GM21390 (cell line): ENCODE measurements at regions not wholly inside any gene's neighbourhood (a gene's known extent, or its start where the extent isn't known, plus 50 kb on each side); places are given as distances from the start of the nearest gene placed in this dataset.
"Not testable (repeated sequence)": the region's sequence is repeated elsewhere in the genome, so short reads cannot be mapped to it uniquely, and the experiment has no call there.

Experiments used
- ATAC-seq: cut with Tn5 transposase; IDR thresholded peaks from one replicate; pipeline ENCODE4 v1.9.1; 2021; ENCODE audit not compliant: unreplicated experiment

GRCh38 chr22:47422736-47423135 is 660.3 kb downstream of the TBC1D22A start:
- ATAC-seq: no peak

DNA sequence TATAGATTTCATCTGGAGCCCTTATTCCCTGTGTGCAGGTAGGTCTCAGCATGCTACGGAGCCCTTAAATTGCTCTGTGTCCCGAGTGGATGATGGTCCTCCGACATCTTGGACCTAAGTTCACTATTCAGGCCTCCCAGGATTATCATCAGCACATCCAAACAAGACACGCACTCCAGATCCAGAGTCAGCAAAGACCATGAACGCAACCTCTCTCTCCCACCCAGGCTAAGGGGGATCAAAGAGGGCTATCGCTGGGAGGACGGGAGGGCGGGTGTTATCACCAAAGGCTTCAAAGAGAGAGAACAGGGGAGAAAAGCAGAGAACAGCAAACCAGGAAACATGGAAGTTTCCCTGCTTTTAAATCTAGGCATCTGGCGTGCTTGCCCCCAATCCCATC is 659.4 kb downstream of the TBC1D22A start:
- ATAC-seq: no peak

DNA sequence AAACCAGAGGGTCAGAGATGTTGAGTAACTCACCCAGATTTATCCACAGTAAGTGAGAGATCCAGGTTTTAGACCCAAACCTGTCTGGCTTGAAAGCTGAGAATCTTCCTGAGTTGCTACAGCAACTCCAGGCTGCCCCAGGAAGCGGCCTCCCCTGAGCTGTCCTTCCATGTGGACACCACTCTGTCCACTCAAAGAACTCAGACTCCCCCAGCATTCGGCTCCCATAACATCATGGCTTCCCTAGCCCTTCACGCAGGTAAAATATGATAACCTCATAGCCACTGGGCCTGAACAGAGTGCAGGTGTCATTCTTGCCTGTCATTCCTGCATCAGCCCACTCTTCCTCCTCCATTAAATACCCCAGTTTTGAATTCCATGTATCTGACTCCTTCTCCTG is 657.8 kb downstream of the TBC1D22A start:
- no peak for ATAC-seq

GRCh38 chr22:47419239-47419638 is 656.8 kb downstream of the TBC1D22A start:
- ATAC-seq: no peak

GRCh38 chr22:47417699-47418098 is 655.2 kb downstream of the TBC1D22A start:
- no peak for ATAC-seq

DNA sequence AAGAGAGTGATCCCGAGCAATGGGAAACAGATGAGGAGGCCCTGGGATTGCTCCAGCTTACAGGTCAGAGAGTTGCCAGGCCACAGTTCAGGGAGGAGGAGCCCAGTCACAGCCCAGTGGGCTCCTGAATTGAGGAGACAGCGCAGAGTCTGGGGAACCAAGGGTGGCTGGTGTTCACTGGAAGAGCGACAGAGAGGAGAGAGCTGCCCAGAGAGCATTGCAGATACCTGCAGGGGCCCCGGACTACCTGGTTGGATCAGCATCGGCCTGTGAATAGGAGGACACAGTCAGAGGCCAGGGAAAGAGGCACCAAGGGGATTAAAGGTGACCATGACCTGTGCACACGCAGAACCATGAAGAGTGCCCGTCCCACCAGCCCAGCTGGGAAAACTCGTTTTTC is 648.6 kb downstream of the TBC1D22A start:
- no peak for ATAC-seq

GRCh38 chr22:47409539-47410275 is 647.3 kb downstream of the TBC1D22A start:
- ATAC-seq: no peak

GRCh38 chr22:47408409-47408808 is 646.0 kb downstream of the TBC1D22A start:
- no peak for ATAC-seq

DNA sequence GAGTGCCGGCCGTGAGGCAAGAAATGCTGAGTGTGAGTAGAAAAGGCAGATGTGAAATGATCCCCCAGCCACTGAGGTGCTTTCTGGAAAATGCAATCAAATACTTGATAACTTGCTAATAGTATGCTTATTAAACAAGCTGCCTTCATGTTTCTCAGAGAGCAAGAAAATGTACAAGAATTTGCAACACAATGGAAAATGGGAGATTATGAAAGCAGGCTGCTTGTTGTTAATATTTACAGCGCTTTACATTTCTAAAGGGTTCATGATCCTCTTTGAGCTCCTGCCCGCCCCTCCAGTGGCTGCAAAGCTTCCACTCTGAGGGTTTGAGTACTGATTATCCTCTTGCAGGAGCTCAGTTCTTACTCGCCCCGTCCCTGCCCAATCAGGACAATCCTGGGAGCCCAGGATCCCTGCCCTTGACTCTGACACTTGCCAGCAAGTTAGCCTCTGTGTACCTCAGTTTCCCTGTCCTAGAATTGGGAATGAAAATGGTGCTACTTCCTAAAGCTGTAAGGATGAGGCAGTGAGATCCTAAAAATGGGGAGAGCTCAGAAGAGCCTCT is 645.1 kb downstream of the TBC1D22A start:
- ATAC-seq: no peak

DNA sequence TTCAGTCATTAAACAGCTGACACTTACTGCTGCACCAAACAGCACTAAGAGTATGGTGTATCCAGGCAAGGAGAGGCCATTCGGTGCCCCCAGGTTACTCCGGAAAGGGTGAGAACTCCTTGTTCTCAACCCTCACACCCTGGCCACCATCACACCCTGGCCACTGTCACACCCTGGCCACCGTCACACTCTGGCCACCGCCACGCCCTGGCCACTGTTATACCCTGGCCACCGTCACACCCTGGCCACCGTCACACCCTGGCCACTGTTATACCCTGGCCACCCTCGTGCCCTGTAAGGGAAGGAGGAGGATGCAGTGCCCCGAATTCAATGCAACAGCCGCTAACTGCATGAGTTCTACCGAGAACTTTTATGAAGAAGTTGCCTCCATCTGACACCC is 644.4 kb downstream of the TBC1D22A start:
- ATAC-seq: no peak

DNA sequence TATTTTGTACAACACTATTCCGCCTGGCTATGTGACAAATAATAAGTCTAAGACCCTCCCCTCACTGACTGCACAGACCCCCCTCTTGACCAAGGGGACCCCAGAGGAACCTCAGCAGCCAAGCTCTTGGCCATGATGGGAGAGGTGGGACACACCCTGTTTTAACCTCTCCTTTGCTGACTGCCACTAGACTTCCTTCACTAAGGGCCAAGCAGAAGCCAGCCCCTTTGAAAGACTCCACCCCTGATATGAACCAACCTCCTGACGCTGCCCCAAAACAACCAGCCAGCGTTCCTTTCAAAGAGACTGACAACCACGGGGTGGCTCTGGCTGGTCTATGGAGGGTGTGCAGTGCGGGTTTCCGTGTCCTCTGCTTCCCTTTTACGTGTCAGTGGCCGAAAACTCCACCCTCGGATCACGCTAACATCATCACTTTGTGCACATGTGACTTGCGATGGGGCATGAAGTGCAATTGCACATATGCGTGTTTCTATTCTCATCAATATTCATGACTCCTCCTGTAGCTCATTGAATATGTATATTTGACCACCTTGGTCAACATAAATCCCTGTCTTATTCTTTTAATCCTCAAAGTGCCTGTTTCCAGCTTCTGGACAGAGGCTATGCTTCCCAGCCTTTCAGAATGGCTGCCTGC is 643.9 kb downstream of the TBC1D22A start:
- no peak for ATAC-seq

GRCh38 chr22:47405222-47405621 is 642.8 kb downstream of the TBC1D22A start:
- ATAC-seq: not testable (repeated sequence)

GRCh38 chr22:47402876-47403525 is 640.6 kb downstream of the TBC1D22A start:
- ATAC-seq: no peak

DNA sequence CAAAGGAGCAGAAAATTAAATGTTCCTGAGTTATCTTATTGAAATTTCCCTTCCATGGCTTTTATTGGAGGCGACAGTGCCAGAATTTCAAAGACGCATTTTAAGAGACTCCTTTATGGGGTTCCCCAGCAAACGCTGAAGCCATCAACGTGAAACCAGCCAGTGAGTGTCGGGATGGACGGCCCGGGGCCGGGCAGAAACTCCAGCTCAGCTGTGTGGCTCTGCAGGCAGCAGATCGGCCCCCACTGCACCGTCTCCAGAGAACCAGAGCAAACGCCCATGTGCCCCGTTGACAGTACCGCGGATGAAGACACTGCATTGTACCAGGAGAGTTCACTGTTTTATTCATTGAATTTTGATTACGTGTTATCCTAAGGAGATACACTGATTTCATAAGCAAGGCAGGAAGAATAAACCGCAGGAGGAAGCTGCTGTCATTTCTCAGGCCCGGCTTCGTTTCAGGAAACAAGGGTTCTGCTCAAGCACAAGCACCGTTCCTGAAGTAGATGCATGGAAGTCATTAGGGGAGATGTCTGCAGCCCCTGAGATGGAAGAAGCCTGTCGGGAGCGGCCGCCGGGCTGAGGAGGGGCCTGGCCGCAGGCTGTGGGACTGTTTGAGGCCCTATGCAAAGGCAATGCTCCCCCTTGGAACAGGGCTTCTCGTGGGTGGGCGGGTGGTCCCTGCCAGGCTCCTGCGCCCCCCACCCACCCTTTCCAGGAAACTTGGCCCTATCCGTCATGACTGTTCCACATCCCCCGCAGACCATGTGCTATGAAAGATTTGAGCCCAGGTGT is 639.7 kb downstream of the TBC1D22A start:
- no peak for ATAC-seq

DNA sequence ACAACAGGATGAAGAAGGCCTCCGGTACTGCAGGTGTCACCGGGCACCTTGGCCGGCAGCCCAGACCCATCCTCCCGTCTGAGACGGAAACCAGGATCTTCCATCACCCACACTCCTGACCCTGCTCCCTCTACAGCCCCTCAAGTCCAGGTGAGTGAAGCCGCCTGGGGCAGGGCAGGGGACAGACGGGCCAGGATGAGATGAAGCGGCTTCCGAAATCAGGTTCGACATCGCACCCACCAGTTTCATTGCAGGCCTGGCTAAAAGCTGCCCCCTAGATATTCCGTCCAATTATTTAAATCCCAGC is 639.1 kb downstream of the TBC1D22A start:
- ATAC-seq: no peak

GRCh38 chr22:47400701-47401591 is 638.5 kb downstream of the TBC1D22A start:
- no peak for ATAC-seq

- not testable (repeated sequence) for ATAC-seq
These were observed 637.7 kb downstream of the TBC1D22A start for GRCh38 chr22:47400131-47400530.

DNA sequence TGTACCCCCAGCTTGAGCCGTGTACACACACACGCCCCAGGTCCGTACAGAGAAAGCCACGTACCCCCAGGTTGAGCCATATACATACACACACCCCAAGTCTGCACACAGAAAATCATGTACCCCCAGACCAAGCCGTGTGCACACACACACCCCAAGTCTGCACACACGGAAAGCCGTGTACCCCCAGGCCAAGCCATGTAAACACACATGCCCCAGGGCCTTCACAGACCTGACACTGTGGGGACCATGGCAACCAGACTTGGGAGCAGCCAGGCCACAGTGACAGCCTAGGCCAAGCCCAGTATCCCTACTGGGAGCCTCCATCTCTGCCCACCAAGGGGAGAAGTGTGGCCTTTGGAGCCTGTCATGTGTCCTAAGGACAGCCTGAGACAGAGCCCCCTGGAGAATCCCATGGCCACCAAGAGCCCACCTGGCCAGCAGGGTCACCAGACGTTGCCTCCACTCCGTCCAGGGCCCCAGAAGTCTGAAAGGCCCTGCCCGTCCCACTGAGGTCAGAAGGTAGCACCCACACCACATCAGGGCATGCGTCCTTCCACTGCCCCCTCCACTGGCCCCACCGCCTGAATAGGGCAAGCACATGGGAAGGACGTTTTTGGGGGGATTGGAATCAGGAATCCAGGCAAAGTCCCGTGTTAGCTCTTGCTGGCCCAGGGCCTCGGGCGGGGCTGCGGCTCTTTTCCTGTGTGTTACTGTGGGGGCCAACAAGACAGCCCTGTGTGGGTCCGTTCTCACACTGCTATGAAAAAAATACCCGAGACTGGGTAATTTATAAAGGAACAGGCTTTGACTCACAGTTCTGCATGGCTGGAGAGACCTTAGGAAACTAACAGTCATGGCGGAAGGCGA is 636.7 kb downstream of the TBC1D22A start:
- ATAC-seq: no peak

DNA sequence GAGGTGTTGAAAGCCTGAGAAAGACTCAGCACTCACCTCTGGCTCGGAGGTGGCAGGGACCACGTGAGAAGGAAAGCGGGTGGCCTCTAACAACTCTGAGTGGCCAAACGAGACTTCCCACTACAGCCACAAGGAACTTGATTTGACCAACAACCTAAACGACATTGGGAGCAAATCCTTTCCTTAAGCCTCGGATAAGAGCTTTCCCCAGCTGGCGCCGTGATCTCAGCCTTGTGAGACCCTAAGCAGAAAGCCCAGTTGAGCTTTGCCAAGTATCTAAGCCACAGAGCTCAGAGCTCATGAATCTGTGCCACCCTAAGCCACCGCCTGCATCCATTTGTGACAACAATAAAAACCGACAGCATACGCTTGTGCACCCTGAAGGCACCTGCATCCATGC is 636.0 kb downstream of the TBC1D22A start:
- ATAC-seq: no peak
